ENCODE measurements at regions not wholly inside any gene's neighbourhood (a gene's known extent, or its start where the extent isn't known, plus 50 kb on each side); places are given as distances from the start of the nearest gene placed in this dataset.

GRCh38 chr6:37105148-37106050, 64.6 kb upstream of the PIM1 start:
- no peak for DNase-seq (ENCODE audit: low spot score)

- DNase-seq (ENCODE audit: low spot score) = no peak
Measured at GRCh38 chr6:37106051-37106363, 63.9 kb upstream of the PIM1 start.

DNA sequence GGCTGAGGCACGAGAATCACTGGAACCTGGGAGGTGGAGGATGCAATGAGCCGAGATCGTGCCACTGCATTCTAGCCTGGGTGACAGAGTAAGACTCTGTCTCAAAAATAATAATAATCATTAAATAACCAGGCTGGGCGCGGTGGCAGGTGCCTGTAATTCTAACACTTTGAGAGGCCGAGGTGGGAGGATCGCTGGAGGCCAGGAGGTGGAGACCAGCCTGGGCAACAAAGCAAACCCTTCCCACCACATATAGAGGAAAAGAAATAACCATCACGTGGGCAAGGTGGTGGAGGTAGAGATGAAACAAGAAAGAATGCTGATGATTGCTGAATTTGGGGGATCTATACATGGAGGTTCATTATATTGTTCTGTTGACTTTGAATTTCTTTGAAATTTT, 63.4 kb upstream of the PIM1 start:
- DNase-seq (ENCODE audit: low spot score) = no peak

DNA sequence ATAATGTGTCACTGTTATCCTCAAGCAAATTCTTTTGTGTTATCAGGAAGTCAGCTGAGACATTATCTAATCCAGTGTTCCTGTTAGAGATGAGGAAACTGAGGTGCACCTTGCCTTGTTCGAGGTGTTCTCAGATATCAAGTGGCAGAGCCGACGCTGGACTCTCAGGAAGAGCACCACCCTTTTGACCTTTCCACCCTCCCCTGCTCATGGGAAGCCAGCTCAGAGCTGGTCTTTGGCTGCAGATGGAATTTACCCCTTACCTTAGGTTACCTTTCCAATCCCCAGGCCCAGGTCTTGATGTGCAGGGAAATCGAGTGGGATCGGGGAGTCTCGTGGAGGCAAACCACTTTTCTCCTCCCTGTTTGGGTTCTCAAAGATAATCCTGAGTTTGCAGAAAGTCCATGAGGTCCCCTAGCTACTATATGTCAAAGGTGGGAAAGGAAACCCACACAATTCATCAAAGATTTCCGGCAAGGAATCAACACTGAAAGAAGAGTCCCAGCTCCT, 62.9 kb upstream of the PIM1 start:
- no peak for DNase-seq (ENCODE audit: low spot score)

- no peak for DNase-seq (ENCODE audit: low spot score)
Measured at GRCh38 chr6:37109714-37110499, 60.0 kb upstream of the PIM1 start.

GRCh38 chr6:37110500-37111461, 59.2 kb upstream of the PIM1 start:
- no peak for DNase-seq (ENCODE audit: low spot score)

GRCh38 chr6:37113976-37114375, 56.0 kb upstream of the PIM1 start:
- no peak for DNase-seq (ENCODE audit: low spot score)

DNA sequence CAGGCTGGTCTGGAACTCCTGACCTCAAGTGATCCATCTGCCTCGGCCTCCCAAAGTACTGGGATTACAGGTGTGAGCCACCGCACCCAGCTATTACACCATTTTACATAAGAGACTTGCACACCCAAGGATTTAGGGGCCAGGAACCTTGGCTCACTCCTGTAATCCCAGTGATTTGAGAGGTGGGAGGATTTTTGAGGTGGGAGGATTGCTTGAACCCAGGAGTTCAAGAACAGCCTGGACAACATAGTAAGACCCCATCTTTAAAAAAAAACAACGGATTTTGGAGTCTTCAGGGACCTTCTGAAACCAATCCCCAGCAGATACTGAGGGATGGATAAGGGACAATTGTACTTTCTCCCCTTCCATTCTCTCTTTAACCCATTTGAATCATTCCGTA, 55.3 kb upstream of the PIM1 start:
- DNase-seq (ENCODE audit: low spot score) = no peak

- DNase-seq (ENCODE audit: low spot score) = no peak
Measured at GRCh38 chr6:37115236-37115895, 54.6 kb upstream of the PIM1 start.

DNA sequence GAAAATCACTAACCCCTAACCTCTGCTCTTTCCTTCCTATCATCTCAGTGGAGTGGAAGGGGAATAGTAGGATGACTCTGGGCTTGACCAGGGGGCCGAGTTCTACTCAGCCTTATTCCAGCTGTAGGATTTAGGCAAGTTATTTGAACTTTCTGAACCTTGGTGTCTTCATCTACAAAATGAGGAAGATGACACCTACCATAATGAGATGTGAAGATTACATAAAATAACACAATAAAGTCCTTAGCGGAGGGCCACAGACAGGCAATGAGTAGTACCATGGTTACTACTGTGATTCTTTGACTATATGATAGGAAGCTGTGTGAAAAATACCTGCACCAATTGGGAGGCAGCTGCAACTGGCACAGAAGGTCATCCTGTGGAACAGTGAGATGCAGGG, 53.6 kb upstream of the PIM1 start:
- DNase-seq (ENCODE audit: low spot score) = no peak

- DNase-seq (ENCODE audit: low spot score) = no peak
Measured at GRCh38 chr6:37119387-37119886, 50.5 kb upstream of the PIM1 start.
